HuH-7 (cell line): ENCODE measurements at regions not wholly inside any gene's neighbourhood (a gene's known extent, or its start where the extent isn't known, plus 50 kb on each side); places are given as distances from the start of the nearest gene placed in this dataset.
"Not testable (repeated sequence)": the region's sequence is repeated elsewhere in the genome, so short reads cannot be mapped to it uniquely, and the experiment has no call there.

Source experiments
- DNase-seq: peaks from one replicate; pipeline ENCODE4 v3.0.0; 2011; ENCODE audit warnings: low spot score

DNA sequence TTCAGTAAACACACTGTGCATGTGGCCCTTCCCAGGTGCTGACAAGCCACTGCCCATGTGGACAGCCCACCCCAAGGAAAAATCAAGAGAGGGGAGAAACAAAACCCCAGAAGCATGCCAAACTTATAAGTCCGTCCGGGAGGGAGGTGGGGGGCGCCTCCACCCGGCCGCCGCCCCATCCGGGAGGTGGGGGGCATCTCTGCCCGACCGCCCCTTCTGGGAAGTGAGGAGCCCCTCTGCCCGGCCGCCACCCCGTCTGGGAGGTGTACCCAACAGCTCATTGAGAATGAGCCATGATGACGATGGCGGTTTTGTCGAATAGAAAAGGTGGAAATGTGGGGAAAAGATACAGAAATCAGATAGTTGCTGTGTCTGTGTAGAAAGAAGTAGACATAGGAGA lies 53.8 kb upstream of the C2CD4B start:
- no peak for DNase-seq

DNA sequence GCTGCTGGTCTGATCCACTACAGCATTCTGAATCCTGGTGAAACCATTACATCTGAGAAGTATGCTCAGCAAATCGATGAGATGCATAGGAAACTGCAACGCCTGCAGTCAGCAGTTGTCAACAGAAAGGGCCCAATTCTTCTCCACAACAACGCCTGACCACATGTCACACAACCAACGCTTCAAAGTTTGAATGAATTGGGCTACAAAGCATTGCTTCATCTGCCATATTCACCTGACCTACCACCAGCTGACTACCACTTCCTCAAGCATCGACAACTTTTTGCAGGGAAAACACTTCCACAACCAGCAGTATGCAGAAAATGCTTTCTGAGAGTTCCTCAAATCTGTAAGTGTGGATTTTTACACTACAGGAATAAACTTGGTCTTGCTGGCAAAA lies 54.7 kb upstream of the C2CD4B start:
- no peak for DNase-seq

DNA sequence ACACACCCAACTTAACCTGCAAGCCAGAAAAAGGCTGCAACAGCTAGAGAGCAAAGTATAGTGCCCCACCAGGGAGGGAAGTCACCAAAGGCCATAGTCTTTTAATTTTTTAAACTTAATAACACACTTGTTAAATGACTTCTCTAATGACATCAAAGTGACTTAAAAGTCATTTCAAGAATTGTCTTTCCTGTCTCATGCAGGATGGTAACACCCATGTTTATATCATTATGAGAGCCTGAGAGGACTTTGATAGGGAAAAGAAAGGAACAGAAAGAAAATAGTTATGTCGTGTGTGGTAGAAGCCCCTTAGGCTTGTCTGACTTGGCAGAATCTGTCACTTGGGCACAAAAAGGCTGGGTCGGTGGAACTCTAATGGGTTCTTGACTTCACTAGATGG lies 57.9 kb upstream of the C2CD4B start:
- DNase-seq, result no peak

DNA sequence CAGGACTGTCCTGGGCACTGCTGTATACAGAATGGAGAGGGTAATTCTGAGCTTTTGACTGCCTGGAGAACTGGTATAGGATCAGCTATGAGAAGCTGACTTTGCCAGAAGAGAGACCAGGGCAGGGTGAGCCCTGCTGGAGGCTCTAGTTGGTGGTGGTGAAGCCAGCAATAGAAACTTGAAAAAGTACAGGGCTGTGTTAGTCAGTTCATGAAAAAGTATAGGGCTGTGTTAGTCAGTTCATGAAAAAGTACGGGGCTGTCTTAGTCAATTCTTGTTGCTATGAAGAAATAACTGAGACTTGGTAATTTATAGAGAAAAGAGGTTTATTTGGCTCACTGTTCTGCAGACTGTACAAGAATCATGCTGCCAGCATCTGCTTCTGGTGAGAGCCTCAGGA lies 63.5 kb upstream of the C2CD4B start:
- no peak for DNase-seq

DNA sequence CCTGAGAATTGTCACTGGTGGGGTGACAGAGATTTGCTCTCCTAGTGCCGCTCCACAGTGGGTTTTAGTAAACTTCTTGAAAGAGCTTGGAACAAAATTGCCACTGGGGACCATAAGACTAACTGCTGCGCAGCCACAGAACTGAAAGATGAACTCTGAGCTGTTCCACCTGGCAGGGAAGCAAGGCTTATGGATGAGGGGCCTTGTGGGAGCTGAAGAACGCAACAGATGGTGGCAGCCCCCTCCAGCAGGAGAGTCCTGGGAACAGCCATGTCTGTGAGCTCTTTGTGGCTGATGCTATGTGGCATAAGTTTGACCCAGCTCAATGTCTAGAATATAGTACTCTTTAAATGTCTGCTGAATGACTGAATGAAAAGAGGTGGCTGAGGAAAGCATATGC lies 66.8 kb upstream of the C2CD4B start:
- DNase-seq, result no peak

DNA sequence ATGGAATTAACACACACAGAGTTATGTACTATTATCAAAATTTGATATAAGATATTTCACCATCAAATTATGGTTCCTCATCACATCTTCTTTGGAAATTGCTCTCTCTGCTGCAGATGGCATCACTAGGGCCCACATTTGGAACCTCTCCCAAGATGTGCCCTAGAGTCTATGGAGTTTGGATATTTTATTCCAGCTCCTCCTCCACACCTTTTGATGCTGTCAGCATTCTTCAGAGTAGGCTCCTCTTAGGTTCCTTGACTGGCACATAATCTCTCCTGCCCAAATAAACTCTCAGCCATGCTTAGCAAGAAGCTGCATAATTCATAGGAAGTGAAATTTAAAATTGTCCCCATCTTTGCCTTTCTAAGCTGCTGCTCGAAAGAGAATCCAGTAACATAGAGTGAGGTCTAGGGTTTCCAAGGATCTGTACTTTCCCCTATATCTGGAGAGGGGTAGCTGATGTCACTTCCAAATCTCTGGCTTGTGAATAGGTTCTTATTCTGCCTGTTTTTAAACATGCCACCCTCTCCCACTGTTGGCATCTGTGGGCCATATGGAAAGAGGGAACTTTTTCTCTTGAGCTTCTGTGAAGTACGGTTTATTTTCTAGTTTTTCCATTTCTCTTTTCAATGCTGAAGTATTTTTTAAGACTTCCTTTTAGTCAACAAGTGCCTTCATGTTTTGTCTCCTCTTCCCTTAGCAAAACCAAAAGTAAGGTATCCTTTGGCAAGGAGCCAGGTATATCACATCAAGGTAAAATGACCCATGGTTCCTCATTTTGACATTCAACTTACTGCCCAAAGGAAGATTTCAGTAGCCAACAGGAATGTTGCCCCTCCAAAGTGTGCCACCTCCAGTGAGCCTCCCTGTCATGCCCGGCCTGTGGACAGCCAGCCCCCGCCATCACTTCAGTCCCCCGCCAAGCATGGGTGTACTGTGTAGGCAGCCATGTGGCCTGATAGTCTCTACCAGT lies 75.3 kb upstream of the C2CD4B start:
- no peak for DNase-seq

DNA sequence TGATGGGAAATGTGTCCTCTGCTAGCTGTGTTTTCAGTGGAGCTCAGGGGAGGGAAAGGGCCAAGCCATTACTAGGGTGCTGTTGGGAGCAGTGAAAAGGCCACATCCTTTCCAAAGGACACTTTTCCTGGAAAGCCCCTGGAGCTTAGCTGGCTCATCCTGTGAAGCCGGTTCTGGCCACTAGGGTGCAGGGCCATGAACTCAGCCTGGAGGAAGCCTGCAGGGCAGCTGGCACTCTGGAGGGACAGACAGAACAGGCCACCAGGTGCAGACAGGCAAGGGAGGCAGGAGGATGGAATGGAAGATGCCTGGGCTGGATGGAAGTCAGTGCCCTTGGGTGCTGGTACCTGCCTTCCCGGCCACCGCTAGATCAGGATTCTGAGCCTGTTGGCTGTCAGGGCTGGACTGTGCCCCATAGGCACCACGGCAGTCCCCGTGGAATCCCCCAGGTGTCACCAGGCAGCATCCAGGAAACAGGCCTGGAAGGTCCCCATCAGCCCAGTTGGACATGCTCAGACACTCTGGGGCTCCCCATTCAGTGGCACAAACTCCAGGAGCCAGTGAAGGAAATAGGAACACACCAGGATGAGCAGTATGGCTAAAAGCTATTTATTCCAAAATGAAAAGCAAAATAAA lies 76.2 kb upstream of the C2CD4B start:
- DNase-seq, result peak; percentile 42

DNA sequence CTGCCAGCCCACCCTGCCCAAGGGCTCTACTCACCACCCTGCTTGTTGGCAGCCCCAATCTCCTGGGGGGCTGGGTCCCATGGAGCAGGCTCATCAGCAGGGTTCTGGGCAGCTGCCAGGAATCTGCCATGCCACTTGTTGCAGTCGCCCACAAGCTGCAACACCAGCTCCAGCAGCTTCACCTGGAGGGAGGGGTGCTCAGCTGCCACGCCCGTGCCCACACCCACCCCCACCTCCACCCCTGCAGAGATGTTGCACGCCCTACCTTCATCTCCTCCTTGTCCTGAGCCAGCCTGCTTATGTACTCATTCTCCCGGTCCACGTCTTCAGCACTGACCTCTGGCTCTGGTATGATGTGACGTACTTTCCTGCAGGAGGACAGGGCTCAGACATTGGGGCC lies 77.9 kb upstream of the C2CD4B start:
- DNase-seq, result no peak

DNA sequence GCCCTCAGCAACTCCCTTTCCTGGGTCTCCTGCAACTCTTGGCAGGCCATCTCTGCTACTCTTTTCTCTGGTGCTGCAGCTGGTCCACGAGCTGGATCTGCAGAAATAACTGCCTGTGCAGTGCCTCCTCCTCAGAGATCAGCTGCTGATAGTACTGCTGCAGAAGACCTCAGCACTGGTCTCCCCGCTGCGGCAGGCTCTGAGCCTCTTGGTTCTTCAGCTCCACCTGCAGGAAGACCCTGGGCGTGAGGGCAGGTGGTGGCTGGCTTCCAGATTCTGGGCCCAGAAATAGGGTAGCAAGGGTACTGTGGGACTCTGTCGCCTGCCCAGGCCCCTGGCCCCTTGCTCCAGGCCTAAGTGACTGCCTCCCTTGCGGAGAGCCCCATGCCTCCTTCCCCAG lies 79.7 kb upstream of the C2CD4B start:
- DNase-seq, result no peak

DNA sequence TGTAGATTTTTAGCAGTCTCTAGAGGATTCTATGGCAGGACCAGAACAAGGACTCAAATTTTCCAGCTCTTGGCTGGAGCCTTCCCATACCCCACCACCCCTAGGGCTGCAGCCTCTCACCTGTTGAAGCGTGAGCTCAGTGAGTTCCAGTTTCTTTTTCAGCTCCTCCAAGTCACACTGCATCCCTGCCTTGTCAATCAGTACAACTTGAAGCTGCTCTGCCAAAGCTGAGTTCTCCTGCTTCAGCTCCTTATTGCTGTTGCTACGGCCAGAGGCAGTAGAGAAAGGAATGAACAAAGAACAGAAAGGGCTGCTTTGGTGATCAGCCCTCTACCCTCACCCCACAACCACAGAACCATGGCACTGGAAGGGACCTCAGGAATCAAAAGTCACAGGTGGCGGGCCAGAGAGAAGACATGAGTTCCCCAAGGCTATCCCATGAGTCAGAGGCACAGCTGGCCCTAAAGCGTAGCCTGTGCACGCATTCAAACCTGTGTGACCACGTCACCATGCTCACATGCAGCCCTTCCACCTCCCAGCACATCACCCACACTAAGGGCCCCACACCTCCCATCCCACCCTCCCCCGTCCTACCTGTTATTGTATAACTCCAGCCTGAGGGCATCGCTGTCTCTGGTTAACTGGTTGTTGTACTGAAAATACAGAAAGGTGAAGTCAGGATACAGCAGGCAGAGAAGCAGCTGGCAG lies 83.3 kb upstream of the C2CD4B start:
- no peak for DNase-seq

DNA sequence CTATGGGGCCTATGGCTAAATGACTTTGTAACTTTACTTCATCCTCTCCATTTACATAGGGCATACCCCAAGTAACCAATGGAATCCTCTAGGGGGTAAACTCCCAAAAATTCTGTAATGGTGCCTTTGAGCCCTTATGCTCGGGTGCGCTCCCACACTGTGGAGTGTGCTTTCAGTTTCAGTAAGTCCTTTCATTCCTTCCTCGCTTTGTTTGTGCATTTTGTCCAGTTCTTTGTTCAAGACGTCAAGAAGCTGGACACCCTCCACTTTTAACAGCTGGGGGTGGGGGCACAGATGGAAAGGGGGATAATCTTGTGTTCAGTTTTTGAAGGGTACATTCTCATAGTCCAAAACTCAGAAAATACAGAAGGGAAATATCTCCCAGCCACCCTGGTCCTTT lies 84.4 kb upstream of the C2CD4B start:
- no peak for DNase-seq

DNA sequence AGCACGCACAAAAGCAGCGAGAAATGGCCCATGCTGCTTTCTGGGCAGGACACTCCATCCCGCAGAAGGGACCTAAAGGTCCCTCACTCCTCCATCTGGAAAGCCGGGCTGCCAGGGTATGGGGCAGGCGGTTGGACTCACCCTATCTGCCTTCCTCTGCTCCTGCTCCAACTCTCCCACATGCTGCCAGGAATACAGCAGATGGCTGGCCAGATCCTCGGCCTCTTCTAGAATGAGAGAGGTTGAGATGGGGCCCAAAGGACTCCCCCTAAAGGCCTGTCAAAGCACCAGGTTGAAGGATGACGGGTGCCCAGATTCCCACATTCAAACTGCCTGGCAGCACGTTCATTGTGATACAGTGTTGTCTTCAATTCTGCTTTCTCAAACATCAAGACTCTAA lies 85.1 kb upstream of the C2CD4B start:
- no peak for DNase-seq

DNA sequence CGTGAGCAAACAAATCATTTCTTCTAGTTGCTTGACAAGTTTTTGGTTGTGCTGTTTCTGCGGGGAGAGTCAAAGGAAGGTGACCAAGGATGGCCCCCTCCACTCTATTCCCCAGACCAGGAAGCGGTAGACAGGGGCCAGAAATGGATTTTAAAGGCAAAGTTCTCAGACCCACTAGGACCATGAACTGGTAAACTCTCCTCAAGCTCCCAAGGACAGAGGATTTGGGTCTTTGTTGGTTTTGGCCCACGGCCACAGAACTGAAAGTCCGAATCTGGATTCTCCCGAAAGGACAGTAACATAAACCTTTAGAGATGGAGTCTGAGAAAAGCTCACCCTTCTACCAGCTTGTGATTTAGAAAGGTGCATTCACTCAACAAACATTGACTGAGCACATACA lies 85.9 kb upstream of the C2CD4B start:
- DNase-seq, result no peak

DNA sequence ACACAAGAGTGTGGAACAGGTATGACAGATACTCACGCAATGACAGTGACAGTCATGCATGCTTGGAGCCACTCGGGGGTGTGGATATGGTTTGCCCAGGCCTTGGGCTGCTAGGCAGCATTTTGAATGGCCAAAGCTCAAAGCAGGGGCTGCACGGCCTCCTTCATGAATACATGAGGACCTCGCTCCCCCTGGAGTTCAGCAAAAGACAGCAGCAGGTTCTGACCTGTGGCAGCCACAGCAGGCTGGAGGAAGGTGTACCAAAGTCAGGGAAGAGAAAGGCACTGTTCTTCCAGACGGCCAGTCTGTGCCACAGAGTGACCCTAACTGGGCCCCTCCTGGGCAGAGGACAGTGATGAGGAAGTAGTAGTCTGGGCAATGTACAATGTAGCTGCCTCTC lies 88.2 kb upstream of the C2CD4B start:
- DNase-seq, result no peak

DNA sequence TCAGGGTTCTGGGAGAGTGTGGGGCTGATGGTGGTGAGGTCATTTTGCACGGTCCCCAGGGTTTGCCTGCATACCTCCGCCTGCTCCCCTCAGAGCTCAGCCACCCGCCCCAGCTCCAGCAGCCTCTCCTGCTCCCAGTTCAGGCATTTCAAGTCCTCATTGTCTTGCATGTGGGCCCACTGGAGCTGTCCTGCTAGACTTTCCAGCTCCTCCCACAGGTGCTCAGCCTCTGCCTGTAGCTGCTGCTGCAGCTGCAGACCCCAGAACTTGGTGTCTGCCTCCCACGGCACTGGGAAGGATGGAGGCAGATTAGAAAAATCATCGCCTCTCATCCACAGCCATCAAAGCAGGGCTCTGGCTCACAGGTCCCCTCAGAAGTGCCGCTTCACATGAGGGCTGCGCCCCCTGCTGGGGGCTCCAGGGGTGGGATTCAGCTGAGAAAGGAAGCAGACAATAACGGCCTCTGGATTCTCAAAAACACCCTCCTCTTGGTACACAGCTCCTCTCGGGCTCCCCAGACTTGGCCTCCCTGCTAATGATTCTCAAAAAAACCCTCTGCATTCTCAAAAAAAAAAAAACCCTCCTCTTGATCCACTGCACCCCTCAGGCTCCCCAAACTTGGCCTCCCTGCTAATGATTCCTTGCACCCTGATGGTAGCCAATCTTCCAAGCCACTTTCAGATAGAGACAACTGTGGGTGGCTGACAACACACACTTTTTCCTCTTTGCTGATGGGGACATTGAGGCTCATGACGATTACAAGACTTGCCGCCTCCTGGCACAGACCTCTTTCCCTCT lies 89.3 kb upstream of the C2CD4B start:
- peak; percentile 75 for DNase-seq

DNA sequence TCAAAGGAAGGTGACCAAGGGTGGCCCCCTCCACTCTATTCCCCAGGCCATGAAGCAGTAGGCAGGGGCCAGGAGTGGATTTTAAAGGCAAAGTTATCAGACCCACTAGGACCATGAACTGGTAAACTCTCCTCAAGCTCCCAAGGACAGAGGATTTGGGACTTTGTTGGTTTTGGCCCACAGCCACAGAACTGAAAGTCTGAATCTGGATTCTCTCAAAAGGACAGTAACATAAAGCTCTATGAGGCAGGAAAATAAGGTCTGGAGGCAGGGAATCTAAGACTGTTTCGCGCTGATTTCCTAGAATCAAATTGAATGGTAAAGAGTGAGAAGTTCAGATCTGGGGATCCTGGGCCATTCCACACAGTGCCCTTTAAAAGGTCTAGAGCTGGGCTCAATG lies 91.3 kb upstream of the C2CD4B start:
- DNase-seq, result not testable (repeated sequence)

DNA sequence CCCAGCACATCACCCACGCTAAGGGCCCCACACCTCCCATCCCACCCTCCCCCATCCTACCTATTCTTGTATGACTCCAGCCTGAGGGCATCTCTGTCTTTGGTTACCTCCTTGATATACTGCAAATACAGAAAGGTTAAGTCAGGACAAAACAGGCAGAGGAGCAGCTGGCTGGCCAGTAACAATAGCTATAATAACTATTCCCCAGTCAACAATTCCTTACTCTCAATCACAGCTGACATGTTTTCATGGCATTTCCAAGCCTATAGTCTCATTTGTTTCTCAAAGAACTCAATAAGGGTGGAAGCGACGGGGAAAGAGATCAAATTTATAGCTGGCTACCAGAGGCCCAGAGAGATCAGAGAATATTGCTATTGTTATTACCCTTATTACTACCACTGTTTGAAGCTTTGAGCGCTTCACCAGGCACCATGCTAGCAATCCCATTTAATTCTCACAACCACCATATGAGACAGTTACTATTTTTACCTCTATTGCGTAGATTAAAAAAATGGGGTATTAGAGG lies 93.0 kb upstream of the C2CD4B start:
- no peak for DNase-seq

DNA sequence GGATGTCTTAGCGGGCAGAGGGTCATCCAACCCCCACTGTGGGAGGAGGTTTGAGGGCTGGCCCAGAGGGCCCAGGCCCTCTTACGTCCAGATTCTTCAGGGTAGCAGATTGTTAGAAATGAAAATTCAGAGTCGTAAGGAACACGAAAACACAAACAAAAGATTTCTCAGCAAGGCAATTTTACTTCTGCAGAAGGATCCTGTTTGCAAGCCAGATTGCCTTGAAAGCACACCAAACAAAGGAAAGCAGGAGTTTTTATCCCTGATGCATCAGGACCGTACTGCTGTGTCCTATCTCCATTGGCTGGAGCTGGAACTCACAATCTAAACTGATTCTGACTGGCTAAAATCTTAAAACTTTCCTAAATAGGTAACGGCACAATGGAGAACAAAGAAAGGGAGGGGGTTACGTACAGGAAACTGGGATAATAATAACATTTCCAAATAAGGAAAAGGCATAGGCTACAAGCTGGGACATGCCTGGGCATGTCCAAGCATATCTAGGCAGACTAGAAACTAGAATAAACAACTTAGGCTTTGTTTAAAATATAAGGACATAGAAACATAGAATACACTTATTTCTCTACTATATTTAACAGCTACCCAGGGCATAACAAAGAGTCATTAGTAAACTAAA lies 97.3 kb upstream of the C2CD4B start:
- DNase-seq, result no peak

DNA sequence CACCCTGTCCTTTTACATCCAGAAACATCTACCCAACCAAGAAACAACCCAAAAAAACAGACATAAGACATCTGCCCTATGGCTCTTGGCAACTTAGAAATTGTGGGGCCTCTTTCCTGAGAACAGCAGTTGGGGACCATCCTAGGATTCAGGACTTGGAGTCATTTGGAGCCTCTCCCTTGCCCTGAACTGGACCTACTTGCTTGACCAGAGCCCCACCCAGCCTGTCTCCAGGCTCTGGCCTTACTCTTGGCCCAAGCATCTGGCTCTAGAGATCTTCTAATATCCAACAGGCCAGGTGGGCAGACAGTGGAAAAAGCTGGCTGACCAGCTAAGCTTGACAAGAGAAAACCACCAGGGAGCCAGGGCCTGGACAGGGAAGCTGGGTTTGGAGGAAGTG lies 99.1 kb upstream of the C2CD4B start:
- DNase-seq, result no peak

DNA sequence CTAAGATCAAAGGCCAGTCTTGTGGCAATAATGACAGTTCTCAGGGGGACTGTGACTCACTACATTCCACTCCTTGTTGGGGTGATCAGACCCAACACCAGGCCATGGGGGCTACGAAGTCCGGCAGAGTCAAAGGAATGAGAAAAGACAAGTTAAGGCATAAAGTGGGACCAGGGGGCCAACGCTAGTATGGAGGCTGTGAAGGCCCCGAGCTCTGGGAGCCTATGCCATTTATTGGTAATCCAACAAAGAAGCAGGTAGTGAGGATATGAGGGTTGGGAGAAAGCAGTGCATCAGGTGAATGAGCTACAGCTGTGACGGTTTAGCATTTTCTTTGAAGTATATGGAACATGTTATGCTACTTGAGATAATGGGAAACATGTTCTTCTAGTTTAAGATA lies 104.4 kb upstream of the C2CD4B start:
- DNase-seq, result no peak

DNA sequence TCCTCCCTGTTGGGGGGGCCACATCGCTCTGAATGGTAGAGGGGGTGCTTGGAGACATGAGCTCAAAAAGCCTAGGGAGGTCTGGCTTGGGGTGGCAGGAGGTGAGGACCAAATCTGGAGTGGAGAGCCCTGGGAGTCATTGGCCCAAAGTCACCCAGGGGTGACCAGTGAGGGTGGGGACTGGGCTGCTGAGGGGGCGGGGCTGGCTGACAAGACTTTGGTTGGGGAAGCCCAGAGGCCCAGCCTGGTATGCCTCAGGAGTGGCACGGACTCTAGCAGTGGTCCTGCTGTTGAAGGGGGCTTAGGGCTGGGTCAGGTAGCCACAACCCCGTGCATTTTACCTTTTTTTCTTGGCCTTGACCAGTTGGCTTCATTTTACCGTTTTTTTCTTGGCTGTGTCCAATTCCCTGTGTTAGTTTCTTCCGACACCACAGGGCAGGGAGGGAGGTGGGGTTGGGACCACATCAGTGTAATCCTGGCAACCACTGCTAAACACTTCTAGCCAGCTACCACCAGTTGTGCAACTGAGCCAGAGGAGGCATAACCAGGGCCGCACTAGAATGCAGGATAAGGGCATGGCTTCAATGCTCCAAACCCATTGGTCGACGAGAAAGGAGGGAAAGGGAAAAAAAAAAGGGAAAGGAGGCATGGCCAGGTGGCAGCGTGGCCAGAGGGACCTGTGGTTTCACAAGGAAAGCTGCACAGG lies 105.3 kb upstream of the C2CD4B start:
- DNase-seq, result no peak
